ENCODE measurements at regions not wholly inside any gene's neighbourhood (a gene's known extent, or its start where the extent isn't known, plus 50 kb on each side); places are given as distances from the start of the nearest gene placed in this dataset.
A peak's percentile ranks its signal among the peaks of the same experiment; 100 is the strongest.

- H3K27ac ChIP-seq (ENCODE audit: poor library complexity, severe bottlenecking), result no peak overlapping the region
- ATAC-seq (ENCODE audit: low read depth), result 0 out of 3 replicates have a peak, but pooled peaks have one; percentile 26
- H3K4me1 ChIP-seq (ENCODE audit: insufficient read depth, poor library complexity, severe bottlenecking), result peaks cover 67% of the 10 kb centered on the region
- no peaks in the 10 kb centered on the region for H3K36me3 ChIP-seq (ENCODE audit: low read depth)
- no peak overlapping the region for H3K4me3 ChIP-seq (ENCODE audit: severe bottlenecking)
- H3K9me3 ChIP-seq (ENCODE audit: severe bottlenecking), result no peaks in the 10 kb centered on the region
- DNase-seq (ENCODE audit: low spot score), result no peak
- H3K27me3 ChIP-seq (ENCODE audit: insufficient read depth, poor library complexity, severe bottlenecking), result no peaks in the 10 kb centered on the region
- TF ChIP-seq CTCF (IDR thresholded peaks at IDR 0.05; ENCODE audit: poor library complexity, severe bottlenecking), result no peak
Observed at GRCh38 chr20:6704132-6704861, 63.2 kb upstream of the BMP2 start.

- Histone ChIP-seq H3K4me1 (ENCODE audit: insufficient read depth, poor library complexity, severe bottlenecking) (peaks cover 61% of the 10 kb centered on the region), H3K9me3 (ENCODE audit: severe bottlenecking) (no peaks in the 10 kb centered on the region), H3K36me3 (ENCODE audit: low read depth) (no peaks in the 10 kb centered on the region), H3K4me3 (ENCODE audit: severe bottlenecking) (no peak overlapping the region), H3K27ac (ENCODE audit: poor library complexity, severe bottlenecking) (no peak overlapping the region), H3K27me3 (ENCODE audit: insufficient read depth, poor library complexity, severe bottlenecking) (no peaks in the 10 kb centered on the region)
- no peak for TF ChIP-seq CTCF (IDR thresholded peaks at IDR 0.05; ENCODE audit: poor library complexity, severe bottlenecking)
- ATAC-seq (ENCODE audit: low read depth), result no peak
- DNase-seq (ENCODE audit: low spot score), result no peak
Observed at GRCh38 chr20:6703656-6704055, 63.8 kb upstream of the BMP2 start.

- no peaks in the 10 kb centered on the region for H3K9me3 ChIP-seq (ENCODE audit: severe bottlenecking)
- H3K4me3 ChIP-seq (ENCODE audit: severe bottlenecking), result no peak overlapping the region
- H3K36me3 ChIP-seq (ENCODE audit: low read depth), result no peaks in the 10 kb centered on the region
- DNase-seq (ENCODE audit: low spot score) (no peak), ATAC-seq (ENCODE audit: low read depth) (no peak)
- H3K27me3 ChIP-seq (ENCODE audit: insufficient read depth, poor library complexity, severe bottlenecking), result no peaks in the 10 kb centered on the region
- peaks cover 58% of the 10 kb centered on the region for H3K4me1 ChIP-seq (ENCODE audit: insufficient read depth, poor library complexity, severe bottlenecking)
- no peak for TF ChIP-seq CTCF (IDR thresholded peaks at IDR 0.05; ENCODE audit: poor library complexity, severe bottlenecking)
- no peak overlapping the region for H3K27ac ChIP-seq (ENCODE audit: poor library complexity, severe bottlenecking)
Observed at GRCh38 chr20:6703047-6703446, 64.4 kb upstream of the BMP2 start.

GRCh38 chr20:6702144-6702543, 65.3 kb upstream of the BMP2 start:
- Histone ChIP-seq H3K9me3 (ENCODE audit: severe bottlenecking) (no peaks in the 10 kb centered on the region), H3K4me1 (ENCODE audit: insufficient read depth, poor library complexity, severe bottlenecking) (peaks cover 53% of the 10 kb centered on the region), H3K27me3 (ENCODE audit: insufficient read depth, poor library complexity, severe bottlenecking) (no peaks in the 10 kb centered on the region), H3K36me3 (ENCODE audit: low read depth) (no peaks in the 10 kb centered on the region), H3K27ac (ENCODE audit: poor library complexity, severe bottlenecking) (no peak overlapping the region), H3K4me3 (ENCODE audit: severe bottlenecking) (no peak overlapping the region)
- ATAC-seq (ENCODE audit: low read depth), result no peak
- DNase-seq (ENCODE audit: low spot score), result no peak
- TF ChIP-seq CTCF (IDR thresholded peaks at IDR 0.05; ENCODE audit: poor library complexity, severe bottlenecking), result no peak

All from RWPE2 (cell line).